Fibroblast of lung (primary cell): ENCODE measurements at regions not wholly inside any gene's neighbourhood (a gene's known extent, or its start where the extent isn't known, plus 50 kb on each side); places are given as distances from the start of the nearest gene placed in this dataset.

ENCODE experiments used
- CTCF ChIP-seq, 2 donors: IDR thresholded peaks in 1 of 2; conservative IDR thresholded peaks in 1 of 2; 1 replicate in 1 of 2; 2 replicates in 1 of 2; pipeline ENCODE4 v1.5.1; 2011 to 2012; ENCODE audit warnings: low read length in 2 of 2, control low read depth in 1 of 2, inconsistent platforms in 1 of 2, low read depth in 1 of 2, mild to moderate bottlenecking in 1 of 2
- EZH2 ChIP-seq: IDR thresholded peaks from 2 replicates; pipeline ENCODE4 v1.5.1; 2012; ENCODE audit warnings: low read length, control low read depth, mild to moderate bottlenecking; ENCODE audit errors: missing control alignments

- TF ChIP-seq CTCF (conservative IDR thresholded peaks at IDR 0.05 in 1 of 2, IDR thresholded peaks at IDR 0.05 in 1 of 2; ENCODE audit: low read depth in 1 of 2, low read length in 2 of 2) (no peak), EZH2 (no peak)
Measured at GRCh38 chr1:195773931-195774330, 834.3 kb downstream of the KCNT2 start.
